Stomach (tissue), 8 donors: ENCODE measurements at regions not wholly inside any gene's neighbourhood (a gene's known extent, or its start where the extent isn't known, plus 50 kb on each side); places are given as distances from the start of the nearest gene placed in this dataset.

Source experiments
- DNase-seq, 2 donors: peaks; one replicate each; pipeline versions ENCODE4 v3.0.0 to v3.0.0-alpha.2; 2013 to 2019
- H3K27ac ChIP-seq, 5 donors: fragments of 200-600 bp in 4 of 5; sonication (generic) in 4 of 5; one replicate each; pipeline ENCODE4 v1.5.1; 2013 to 2019; ENCODE audit warnings: mild to moderate bottlenecking in 1 of 5, moderate library complexity in 1 of 5
- H3K27me3 ChIP-seq, 3 donors: fragments of 200-600 bp; sonication (generic); one replicate each; pipeline ENCODE4 v1.5.1; 2017 to 2019; ENCODE audit warnings: mixed run types in 1 of 3
- H3K36me3 ChIP-seq, 4 donors: fragments of 200-600 bp; sonication (generic); 1 replicate in 3 of 4; 2 replicates in 1 of 4; pipeline ENCODE4 v1.5.1; 2016 to 2019
- H3K4me1 ChIP-seq, 4 donors: fragments of 200-600 bp; sonication (generic); one replicate each; pipeline ENCODE4 v1.5.1; 2016 to 2019
- H3K4me3 ChIP-seq, 4 donors: fragments of 200-600 bp; sonication (generic) in 3 of 4; one replicate each; pipeline ENCODE4 v1.5.1; 2016 to 2019; ENCODE audit warnings: mild to moderate bottlenecking in 1 of 4
- H3K9me3 ChIP-seq, 4 donors: fragments of 200-600 bp; sonication (generic); one replicate each; pipeline ENCODE4 v1.5.1; 2016 to 2019
- EP300 ChIP-seq: sonication (generic); formaldehyde crosslinking; IDR thresholded peaks from one replicate; pipeline ENCODE4 v1.6.1; 2017; ENCODE audit warnings: antibody characterized with exemption
- POLR2A ChIP-seq, 4 donors: fragments of 450-650 bp; IDR thresholded peaks; one replicate each; pipeline ENCODE4 v1.6.1; 2016; ENCODE audit warnings: antibody characterized with exemption in 4 of 4, control low read depth in 2 of 4, mild to moderate bottlenecking in 1 of 4, moderate library complexity in 1 of 4
- POLR2AphosphoS5 ChIP-seq, 3 donors: sonication (generic); formaldehyde crosslinking; IDR thresholded peaks; one replicate each; pipeline ENCODE4 v1.6.1; 2016; ENCODE audit warnings: antibody characterized with exemption in 3 of 3
- WGBS, 5 donors: extraction: QIAGEN DNeasy Blood & Tissue Kit in 3 of 5; methylation state at CpG; one replicate each; pipeline versions ENCODE4 v1.1.5 to v1.1.7; 2013 to 2018; 5-methylcytosine and 5-hydroxymethylcytosine counted together
- intact Hi-C: fragments of 100-400 bp; cut with DNase I; formaldehyde crosslinking; loops from one replicate; pipeline ENCODE4 v1.15.1; 2023; ENCODE audit warnings: low total_unique reads
- TF ChIP-seq, protein P1 (sequence below), 7 experiments: fragments of 450-650 bp in 4 of 7; fragments of 200-600 bp in 3 of 7; sonication (generic) in 3 of 7; IDR thresholded peaks; one replicate each; pipeline ENCODE4 v1.5.1; 2016 to 2019; ENCODE audit warnings: antibody characterized with exemption in 7 of 7, control low read depth in 2 of 7, mild to moderate bottlenecking in 1 of 7
- donor health status: healthy with polysubstance abuse.
- donor health status: Bipolar disorder and iron deficiency.
- donor health status: healthy.

DNA sequence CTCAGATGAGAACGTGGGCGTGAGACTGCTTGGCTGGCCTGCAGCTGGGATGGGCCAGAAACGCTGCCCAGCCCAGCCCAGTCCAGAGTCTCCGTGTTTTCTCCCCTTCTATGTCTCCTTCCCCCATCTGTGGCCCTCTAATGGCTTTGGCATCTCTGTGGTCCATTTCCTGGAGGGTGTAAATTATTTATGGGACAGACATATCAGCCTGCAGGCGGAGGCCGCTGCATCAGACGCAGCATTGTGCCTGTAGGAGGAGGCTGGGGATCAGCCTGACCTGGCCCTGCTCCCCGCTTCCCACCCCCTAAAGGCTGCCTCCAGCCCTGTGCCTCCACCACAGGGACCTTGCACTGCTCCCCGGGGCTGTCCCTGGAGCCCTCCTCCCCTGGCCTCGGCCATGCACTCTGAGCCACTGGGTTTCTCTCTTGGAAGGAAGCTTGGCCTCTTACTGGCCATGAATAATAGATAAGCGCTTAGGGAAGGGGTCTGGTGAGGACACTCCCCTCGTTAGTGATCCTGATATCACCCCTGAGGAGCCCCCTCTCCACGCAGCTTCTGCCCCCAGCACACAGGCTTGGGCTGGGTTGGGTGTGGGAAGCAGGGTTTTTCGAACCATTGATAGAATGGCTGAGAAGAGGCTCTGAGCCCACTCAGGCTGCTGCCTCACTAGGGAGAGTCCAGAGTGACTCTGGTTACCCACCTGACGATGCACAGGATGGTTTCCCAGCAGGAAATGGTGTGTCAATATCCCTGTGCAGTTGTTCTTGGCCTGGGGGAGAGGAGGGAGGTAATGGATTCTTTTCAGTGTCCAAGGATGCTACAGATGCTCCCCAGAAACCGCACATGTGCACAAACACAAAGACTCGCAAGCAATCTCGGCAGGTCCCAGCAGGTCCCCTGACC, 185.5 kb downstream of the MYCN start:
- DNase-seq: no peak
- Histone ChIP-seq H3K4me3 (no peak overlapping the region), H3K9me3 (no peaks in the 10 kb centered on the region), H3K36me3 (no peaks in the 10 kb centered on the region), H3K4me1 (peaks cover 0 to 15% (median 0%) of the 10 kb centered on the region in 4 donors), H3K27ac (peak overlapping the region in 1 of 5 donors; percentile 36), H3K27me3 (no peaks in the 10 kb centered on the region)
- intact Hi-C loops: no loop called here
- WGBS, 5 donors: 72 to 83% (median 77%) methylated on average over 17 to 18 of the region's 18 CpGs
- TF ChIP-seq POLR2A (IDR thresholded peaks at IDR 0.05) (no peak), EP300 (no peak), POLR2AphosphoS5 (IDR thresholded peaks at IDR 0.05) (no peak)
- TF ChIP-seq, protein P1, sequence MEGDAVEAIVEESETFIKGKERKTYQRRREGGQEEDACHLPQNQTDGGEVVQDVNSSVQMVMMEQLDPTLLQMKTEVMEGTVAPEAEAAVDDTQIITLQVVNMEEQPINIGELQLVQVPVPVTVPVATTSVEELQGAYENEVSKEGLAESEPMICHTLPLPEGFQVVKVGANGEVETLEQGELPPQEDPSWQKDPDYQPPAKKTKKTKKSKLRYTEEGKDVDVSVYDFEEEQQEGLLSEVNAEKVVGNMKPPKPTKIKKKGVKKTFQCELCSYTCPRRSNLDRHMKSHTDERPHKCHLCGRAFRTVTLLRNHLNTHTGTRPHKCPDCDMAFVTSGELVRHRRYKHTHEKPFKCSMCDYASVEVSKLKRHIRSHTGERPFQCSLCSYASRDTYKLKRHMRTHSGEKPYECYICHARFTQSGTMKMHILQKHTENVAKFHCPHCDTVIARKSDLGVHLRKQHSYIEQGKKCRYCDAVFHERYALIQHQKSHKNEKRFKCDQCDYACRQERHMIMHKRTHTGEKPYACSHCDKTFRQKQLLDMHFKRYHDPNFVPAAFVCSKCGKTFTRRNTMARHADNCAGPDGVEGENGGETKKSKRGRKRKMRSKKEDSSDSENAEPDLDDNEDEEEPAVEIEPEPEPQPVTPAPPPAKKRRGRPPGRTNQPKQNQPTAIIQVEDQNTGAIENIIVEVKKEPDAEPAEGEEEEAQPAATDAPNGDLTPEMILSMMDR (IDR thresholded peaks at IDR 0.05): no peak

DNA sequence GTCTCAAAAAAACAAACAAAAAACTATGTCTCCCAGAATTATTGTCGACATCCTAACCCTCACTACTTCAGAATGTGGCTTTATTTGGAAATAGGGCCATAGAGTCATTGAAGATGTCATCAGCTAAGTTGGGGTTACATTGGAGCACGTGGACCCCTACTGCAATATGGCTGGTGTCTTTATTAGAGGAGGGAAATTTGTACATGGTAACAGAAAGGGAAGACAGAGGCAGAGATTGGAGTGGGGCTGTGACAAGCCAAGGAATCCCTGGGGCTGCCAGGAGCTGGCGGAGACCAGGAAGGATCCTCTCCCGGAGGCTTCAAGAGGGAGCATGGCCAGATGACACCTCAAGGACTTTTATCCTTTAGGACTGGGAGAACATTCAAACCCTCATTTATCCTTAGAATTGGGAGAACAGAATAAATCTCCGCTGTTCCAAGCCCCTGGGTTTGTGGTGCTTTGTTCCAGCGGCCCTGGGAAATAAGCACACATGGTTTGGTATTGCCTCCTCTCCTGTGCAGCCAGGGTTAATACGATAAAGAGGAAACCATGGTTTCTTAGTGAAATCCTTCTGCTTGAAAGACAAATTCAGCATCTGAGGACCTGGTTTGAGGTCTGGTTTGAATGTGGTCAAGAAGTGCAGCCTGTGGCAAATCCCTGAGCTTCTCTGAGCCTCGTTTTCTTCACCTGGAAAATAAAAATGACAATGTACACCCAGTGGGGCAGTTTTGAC, 184.7 kb downstream of the MYCN start:
- intact Hi-C loops: no loop called here
- Histone ChIP-seq H3K36me3 (no peaks in the 10 kb centered on the region), H3K27me3 (no peaks in the 10 kb centered on the region), H3K4me1 (peaks cover 0 to 15% (median 0%) of the 10 kb centered on the region in 4 donors), H3K4me3 (no peak overlapping the region), H3K27ac (no peak overlapping the region), H3K9me3 (no peaks in the 10 kb centered on the region)
- WGBS, 5 donors: 84 to 91% (median 85%) methylated on average over 8 of the region's 8 CpGs
- DNase-seq: no peak
- TF ChIP-seq, protein P1 (IDR thresholded peaks at IDR 0.05): no peak
- TF ChIP-seq POLR2AphosphoS5 (IDR thresholded peaks at IDR 0.05) (no peak), POLR2A (IDR thresholded peaks at IDR 0.05) (no peak), EP300 (no peak)

DNA sequence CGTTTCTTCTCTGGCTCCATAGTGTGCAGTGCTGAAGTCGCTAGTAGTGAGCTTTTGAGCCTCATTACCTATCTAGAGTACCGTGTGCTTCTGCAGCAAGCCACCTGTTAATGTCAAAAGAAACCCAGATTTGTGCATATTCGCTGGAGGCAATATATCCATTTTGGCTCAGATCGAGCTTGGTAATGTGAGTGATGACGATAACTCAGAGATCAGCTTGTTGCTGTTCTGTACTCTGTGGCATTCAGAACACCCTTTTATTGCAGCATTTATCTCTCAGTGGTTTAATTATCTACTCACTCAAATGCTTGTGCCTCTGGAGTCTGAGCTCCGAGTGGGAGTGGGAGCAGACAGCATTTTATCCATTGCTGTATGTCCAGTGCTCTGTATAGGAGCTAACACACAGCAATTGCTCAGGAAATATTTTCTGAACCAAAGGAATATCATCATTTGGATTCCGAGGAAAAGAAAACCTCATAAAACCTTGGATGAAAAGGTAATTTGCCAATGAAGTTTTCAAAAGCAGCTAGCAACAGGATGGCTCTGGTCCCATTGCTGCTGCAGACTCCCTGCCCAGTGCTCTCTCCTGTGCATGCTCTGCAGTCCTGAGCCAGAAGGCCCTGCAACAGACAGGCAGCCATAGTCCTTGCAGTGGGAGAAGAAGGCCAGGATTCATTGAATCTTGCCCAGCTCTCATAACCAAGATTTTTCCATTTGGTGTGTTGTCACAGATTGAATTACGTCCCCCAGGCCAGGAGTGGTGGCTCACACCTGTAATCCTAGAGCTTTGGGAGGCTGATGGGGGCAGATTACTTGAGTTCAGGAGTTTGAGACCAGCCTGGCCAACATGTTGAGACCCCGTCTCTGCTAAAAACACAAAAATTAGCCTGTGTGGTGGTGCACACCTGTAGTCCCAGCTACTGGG, 183.8 kb downstream of the MYCN start:
- TF ChIP-seq POLR2A (IDR thresholded peaks at IDR 0.05): no peak
- TF ChIP-seq POLR2AphosphoS5 (IDR thresholded peaks at IDR 0.05): no peak
- TF ChIP-seq, protein P1 (IDR thresholded peaks at IDR 0.05): no peak
- TF ChIP-seq EP300: no peak
- WGBS, 5 donors: 82 to 92% (median 86%) methylated on average over 10 of the region's 10 CpGs
- Histone ChIP-seq H3K4me3 (no peak overlapping the region), H3K36me3 (no peaks in the 10 kb centered on the region), H3K27ac (no peak overlapping the region), H3K4me1 (peaks cover 0 to 15% (median 0%) of the 10 kb centered on the region in 4 donors), H3K27me3 (no peaks in the 10 kb centered on the region), H3K9me3 (no peaks in the 10 kb centered on the region)
- intact Hi-C loops: no loop called here
- DNase-seq: no peak

DNA sequence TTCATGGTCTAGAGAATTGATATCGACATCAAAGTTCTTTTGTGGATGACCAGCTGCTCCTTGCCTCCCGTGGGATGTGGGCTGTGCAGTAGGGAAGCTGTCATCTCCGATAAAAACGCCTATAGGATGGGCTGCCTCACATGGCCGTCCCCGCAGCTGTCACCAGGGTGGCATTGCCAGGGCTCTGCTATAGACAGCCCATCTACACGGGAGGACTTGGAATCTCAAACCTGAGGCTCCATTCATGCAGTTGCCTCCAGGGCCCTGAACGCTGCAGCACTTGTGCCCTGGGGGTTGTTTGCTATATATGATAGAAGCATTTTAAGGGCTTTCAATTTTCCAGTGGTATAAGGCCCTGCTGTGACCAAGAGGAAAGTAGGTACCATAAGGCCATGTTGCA, 183.1 kb downstream of the MYCN start:
- H3K36me3 ChIP-seq: no peaks in the 10 kb centered on the region
- DNase-seq: no peak
- no peak overlapping the region for H3K27ac ChIP-seq
- 70 to 91% (median 73%) methylated on average over 8 of the region's 8 CpGs for WGBS, 5 donors
- no peaks in the 10 kb centered on the region for H3K9me3 ChIP-seq
- H3K4me3 ChIP-seq: no peak overlapping the region
- TF ChIP-seq, protein P1 (IDR thresholded peaks at IDR 0.05): no peak
- TF ChIP-seq EP300 (no peak), POLR2A (IDR thresholded peaks at IDR 0.05) (no peak), POLR2AphosphoS5 (IDR thresholded peaks at IDR 0.05) (no peak)
- intact Hi-C loops: no loop called here
- H3K27me3 ChIP-seq: no peaks in the 10 kb centered on the region
- peaks cover 0 to 15% (median 0%) of the 10 kb centered on the region in 4 donors for H3K4me1 ChIP-seq
